Upper lobe of left lung (tissue), 4 donors: ENCODE measurements at regions not wholly inside any gene's neighbourhood (a gene's known extent, or its start where the extent isn't known, plus 50 kb on each side); places are given as distances from the start of the nearest gene placed in this dataset.

Source experiments
- EP300 ChIP-seq, 4 donors: sonication (generic); formaldehyde crosslinking; IDR thresholded peaks; one replicate each; pipeline ENCODE4 v1.5.1; 2017; ENCODE audit warnings: antibody characterized with exemption in 4 of 4, control low read depth in 2 of 4
- POLR2A ChIP-seq, 4 donors: fragments of 450-650 bp; IDR thresholded peaks; one replicate each; pipeline ENCODE4 v1.5.1; 2016 to 2017; ENCODE audit warnings: antibody characterized with exemption in 4 of 4, mild to moderate bottlenecking in 2 of 4
- POLR2AphosphoS5 ChIP-seq, 2 donors: sonication (generic); formaldehyde crosslinking; IDR thresholded peaks; one replicate each; pipeline ENCODE4 v1.5.1; 2017; ENCODE audit warnings: antibody characterized with exemption in 2 of 2
- TF ChIP-seq, protein P1 (sequence below), 6 experiments: fragments of 450-650 bp in 4 of 6; fragments of 200-600 bp in 2 of 6; sonication (generic) in 2 of 6; IDR thresholded peaks; one replicate each; pipeline ENCODE4 v1.5.1; 2016 to 2019; ENCODE audit warnings: antibody characterized with exemption in 6 of 6

DNA sequence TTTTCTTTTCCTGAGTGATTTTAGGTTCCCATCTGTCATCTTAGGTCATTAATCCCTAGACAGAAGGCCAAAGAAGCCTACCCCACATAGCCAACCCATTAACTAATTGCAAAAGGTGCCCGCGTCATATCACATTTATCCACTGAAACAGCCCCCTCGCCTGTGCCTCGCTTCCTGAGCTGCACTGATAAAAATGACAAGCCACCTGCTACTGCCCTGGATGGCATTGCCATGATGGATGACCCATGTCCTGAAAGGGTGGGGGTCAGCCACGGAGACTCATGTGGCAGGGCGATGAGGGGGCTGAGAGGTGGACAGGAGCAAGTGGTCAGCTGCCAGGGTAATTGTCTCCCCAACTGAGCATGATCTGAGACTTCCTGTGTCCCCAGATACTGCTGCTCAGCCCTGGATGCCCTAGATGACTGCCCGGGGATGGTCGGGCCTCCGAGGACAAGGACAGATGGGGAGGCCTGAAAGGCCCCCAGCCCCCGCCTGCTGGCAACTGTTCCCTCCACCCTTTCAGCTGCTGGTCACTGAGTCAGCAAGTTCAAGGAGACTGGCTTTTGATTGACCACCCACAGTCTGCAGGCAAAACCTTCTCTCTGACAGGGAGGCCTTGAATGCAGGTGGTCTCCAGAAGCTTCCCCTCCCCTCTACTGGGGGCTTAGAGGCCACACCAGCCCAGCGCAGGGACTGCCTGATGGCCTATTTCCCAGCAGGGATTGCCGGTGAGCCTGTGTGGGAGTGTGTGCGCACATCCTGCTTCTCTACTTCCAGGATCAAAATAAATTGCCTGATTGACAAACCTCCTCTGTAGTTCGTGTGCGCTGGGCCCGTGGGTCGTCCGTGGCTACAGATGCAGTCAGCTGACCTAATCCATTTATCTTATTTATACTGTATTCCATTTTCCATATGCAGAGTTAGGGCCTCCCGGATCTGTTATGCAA lies 496.3 kb downstream of the BCOR start:
- TF ChIP-seq, protein P1, sequence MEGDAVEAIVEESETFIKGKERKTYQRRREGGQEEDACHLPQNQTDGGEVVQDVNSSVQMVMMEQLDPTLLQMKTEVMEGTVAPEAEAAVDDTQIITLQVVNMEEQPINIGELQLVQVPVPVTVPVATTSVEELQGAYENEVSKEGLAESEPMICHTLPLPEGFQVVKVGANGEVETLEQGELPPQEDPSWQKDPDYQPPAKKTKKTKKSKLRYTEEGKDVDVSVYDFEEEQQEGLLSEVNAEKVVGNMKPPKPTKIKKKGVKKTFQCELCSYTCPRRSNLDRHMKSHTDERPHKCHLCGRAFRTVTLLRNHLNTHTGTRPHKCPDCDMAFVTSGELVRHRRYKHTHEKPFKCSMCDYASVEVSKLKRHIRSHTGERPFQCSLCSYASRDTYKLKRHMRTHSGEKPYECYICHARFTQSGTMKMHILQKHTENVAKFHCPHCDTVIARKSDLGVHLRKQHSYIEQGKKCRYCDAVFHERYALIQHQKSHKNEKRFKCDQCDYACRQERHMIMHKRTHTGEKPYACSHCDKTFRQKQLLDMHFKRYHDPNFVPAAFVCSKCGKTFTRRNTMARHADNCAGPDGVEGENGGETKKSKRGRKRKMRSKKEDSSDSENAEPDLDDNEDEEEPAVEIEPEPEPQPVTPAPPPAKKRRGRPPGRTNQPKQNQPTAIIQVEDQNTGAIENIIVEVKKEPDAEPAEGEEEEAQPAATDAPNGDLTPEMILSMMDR (IDR thresholded peaks at IDR 0.05): no peak
- no peak for TF ChIP-seq EP300 (IDR thresholded peaks at IDR 0.05)
- no peak for TF ChIP-seq POLR2AphosphoS5 (IDR thresholded peaks at IDR 0.05)
- TF ChIP-seq POLR2A (IDR thresholded peaks at IDR 0.05): no peak
